ENCODE measurements at regions not wholly inside any gene's neighbourhood (a gene's known extent, or its start where the extent isn't known, plus 50 kb on each side); places are given as distances from the start of the nearest gene placed in this dataset.

DNA sequence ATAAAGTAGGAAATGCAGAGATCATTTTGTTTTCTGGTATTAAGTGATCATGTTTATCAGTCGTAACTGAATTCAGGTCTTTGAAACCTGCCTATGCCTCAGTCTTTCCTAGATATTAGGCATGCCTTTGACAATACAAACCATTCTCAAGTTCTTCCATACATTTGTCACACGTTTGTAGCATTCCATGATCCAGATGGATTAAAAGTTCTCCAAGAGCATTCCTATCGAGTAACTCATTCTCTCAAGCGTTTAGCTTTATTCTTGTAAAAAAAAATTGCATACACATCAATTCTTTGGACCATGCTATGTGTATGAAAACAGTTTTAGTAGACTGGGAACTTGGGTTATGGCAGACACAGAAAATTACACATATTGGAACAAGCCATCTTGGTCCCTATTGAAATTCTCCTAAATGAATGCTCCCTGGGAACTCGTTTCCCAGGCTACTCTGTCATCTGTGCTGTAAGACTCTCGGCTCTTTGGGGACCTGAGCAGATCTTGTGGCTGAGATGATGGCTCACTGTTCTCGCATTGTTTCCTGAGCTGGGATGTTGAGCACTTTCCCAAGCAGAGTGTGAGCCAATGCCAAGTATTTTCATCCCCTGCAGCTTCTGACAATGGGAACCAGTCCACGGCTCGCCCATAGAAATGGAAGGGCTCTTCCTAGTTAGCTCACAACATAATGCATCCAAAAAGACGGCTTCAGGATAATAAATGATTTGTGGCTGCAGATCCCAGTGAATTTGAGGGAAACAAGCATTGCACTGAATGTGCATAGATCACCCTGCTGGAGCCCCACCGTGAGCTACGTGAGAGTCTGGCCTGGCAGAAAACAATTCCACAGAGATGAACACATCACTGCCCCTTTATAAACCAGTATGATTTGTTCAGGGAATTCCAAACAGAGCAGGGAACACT is 230.2 kb downstream of the IRX1 start:
- Mint-ChIP-seq H3K27ac (no peak overlapping the region), H3K36me3 (no peaks in the 10 kb centered on the region), H3K4me3 (no peak overlapping the region), H3K27me3 (peaks cover 3% of the 10 kb centered on the region), H3K4me1 (no peaks in the 10 kb centered on the region), H3K9me3 (no peaks in the 10 kb centered on the region)
- DNase-seq: no peak

GRCh38 chr5:3827624-3828023 is 232.0 kb downstream of the IRX1 start:
- peaks cover 3% of the 10 kb centered on the region for H3K27me3 Mint-ChIP-seq
- H3K9me3 Mint-ChIP-seq: no peaks in the 10 kb centered on the region
- H3K36me3 Mint-ChIP-seq: no peaks in the 10 kb centered on the region
- DNase-seq: no peak
- no peak overlapping the region for H3K27ac Mint-ChIP-seq
- no peak overlapping the region for H3K4me3 Mint-ChIP-seq
- no peaks in the 10 kb centered on the region for H3K4me1 Mint-ChIP-seq

- Mint-ChIP-seq H3K27ac (no peak overlapping the region), H3K4me1 (no peaks in the 10 kb centered on the region), H3K4me3 (no peak overlapping the region), H3K9me3 (no peaks in the 10 kb centered on the region), H3K36me3 (no peaks in the 10 kb centered on the region), H3K27me3 (peaks cover 3% of the 10 kb centered on the region)
- DNase-seq: no peak
These were observed 233.1 kb downstream of the IRX1 start for GRCh38 chr5:3828761-3829160.

DNA sequence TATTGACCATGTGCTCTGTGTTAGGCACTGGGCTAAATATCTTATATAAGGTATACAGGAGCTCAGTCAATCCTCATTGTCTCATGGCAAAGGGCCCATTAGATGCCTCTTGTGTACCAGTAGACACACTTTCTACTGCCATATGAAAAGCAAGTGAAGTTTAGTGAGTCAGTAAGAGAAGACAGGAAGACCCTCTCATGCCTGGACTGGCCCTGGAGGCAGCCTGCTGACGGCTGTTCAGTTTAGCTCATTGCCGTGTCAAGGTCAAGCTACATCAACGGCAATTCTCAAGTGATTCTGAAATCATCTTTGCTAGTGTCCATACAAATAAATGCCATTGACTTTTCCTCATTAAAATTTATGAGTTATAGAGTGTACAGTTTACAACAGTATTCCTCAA is 237.9 kb downstream of the IRX1 start:
- no peak for DNase-seq
- Mint-ChIP-seq H3K4me1 (no peaks in the 10 kb centered on the region), H3K4me3 (no peak overlapping the region)

GRCh38 chr5:3835811-3836210 is 240.2 kb downstream of the IRX1 start:
- H3K4me1 Mint-ChIP-seq: no peaks in the 10 kb centered on the region

More for the DNA sequence above, 237.9 kb downstream of the IRX1 start:
- no peak overlapping the region for H3K27ac Mint-ChIP-seq
- H3K27me3 Mint-ChIP-seq: peaks cover 3% of the 10 kb centered on the region
- no peaks in the 10 kb centered on the region for H3K9me3 Mint-ChIP-seq
- no peaks in the 10 kb centered on the region for H3K36me3 Mint-ChIP-seq

GRCh38 chr5:3836528-3836927 is 240.9 kb downstream of the IRX1 start:
- DNase-seq: no peak
- no peaks in the 10 kb centered on the region for H3K27me3 Mint-ChIP-seq
- no peak overlapping the region for H3K27ac Mint-ChIP-seq
- no peak overlapping the region for H3K4me3 Mint-ChIP-seq
- H3K4me1 Mint-ChIP-seq: no peaks in the 10 kb centered on the region
- H3K9me3 Mint-ChIP-seq: no peaks in the 10 kb centered on the region
- no peaks in the 10 kb centered on the region for H3K36me3 Mint-ChIP-seq

More at GRCh38 chr5:3835811-3836210, 240.2 kb downstream of the IRX1 start:
- Mint-ChIP-seq H3K27me3 (no peaks in the 10 kb centered on the region), H3K4me3 (no peak overlapping the region), H3K27ac (no peak overlapping the region), H3K9me3 (no peaks in the 10 kb centered on the region), H3K36me3 (no peaks in the 10 kb centered on the region)
- no peak for DNase-seq

GRCh38 chr5:3837506-3837905 is 241.9 kb downstream of the IRX1 start:
- DNase-seq: no peak
- Mint-ChIP-seq H3K4me1 (no peaks in the 10 kb centered on the region), H3K27me3 (no peaks in the 10 kb centered on the region), H3K9me3 (no peaks in the 10 kb centered on the region), H3K36me3 (no peaks in the 10 kb centered on the region), H3K4me3 (no peak overlapping the region), H3K27ac (no peak overlapping the region)

- Mint-ChIP-seq H3K4me1 (no peaks in the 10 kb centered on the region), H3K27ac (no peak overlapping the region), H3K9me3 (no peaks in the 10 kb centered on the region), H3K4me3 (no peak overlapping the region), H3K27me3 (no peaks in the 10 kb centered on the region), H3K36me3 (no peaks in the 10 kb centered on the region)
- DNase-seq: no peak
These were observed 243.5 kb downstream of the IRX1 start for GRCh38 chr5:3839151-3839550.

DNA sequence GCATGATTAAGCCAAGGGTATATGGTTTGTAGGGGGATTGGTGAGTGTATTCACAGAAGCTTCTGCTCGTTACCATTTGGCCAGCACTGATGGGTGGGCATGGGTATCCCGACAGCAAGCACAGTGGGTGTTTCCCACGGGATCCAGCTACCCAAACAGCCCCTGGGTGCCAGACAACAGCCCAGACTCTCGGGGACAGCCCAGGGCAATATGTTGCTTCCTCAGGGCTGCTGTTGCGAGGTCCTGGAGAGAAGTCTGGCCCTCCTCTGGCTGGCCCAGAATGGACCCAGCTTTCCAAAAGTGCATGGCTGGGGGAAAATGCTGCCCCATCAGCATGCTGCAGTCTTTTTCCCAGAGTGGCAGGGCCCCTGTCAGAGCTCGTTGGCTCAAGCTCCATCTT is 247.0 kb downstream of the IRX1 start:
- no peaks in the 10 kb centered on the region for H3K9me3 Mint-ChIP-seq
- no peak overlapping the region for H3K27ac Mint-ChIP-seq
- no peaks in the 10 kb centered on the region for H3K36me3 Mint-ChIP-seq
- H3K4me1 Mint-ChIP-seq: no peaks in the 10 kb centered on the region
- H3K27me3 Mint-ChIP-seq: no peaks in the 10 kb centered on the region
- no peak overlapping the region for H3K4me3 Mint-ChIP-seq
- DNase-seq: no peak

- no peaks in the 10 kb centered on the region for H3K4me1 Mint-ChIP-seq
- H3K27me3 Mint-ChIP-seq: no peaks in the 10 kb centered on the region
- H3K4me3 Mint-ChIP-seq: no peak overlapping the region
- no peak for DNase-seq
- no peak overlapping the region for H3K27ac Mint-ChIP-seq
- H3K9me3 Mint-ChIP-seq: no peaks in the 10 kb centered on the region
- no peaks in the 10 kb centered on the region for H3K36me3 Mint-ChIP-seq
These were observed 248.1 kb downstream of the IRX1 start for GRCh38 chr5:3843706-3844105.

DNA sequence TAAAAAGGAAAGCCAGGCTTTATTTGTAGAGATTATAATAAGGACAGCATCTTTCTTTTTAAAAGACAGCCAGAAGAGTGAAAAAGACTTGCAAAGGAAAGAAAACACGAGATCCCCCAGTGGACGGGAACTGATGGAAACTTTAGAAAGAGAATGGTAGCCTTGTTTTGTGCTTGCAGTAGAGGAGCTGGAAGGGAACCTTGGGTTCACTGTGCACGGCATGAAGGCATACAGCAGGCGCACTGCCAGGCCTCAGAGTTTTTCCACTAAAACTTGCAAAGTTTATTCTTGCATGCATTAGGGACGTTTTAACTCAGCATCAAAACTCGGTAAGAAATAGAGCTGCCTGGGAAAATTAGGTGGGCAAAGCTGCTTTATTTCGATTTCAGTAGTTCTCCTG is 248.6 kb downstream of the IRX1 start:
- H3K4me1 Mint-ChIP-seq: no peaks in the 10 kb centered on the region
- H3K27me3 Mint-ChIP-seq: no peaks in the 10 kb centered on the region
- H3K4me3 Mint-ChIP-seq: no peak overlapping the region

GRCh38 chr5:3845230-3845629 is 249.6 kb downstream of the IRX1 start:
- no peak overlapping the region for H3K4me3 Mint-ChIP-seq
- no peaks in the 10 kb centered on the region for H3K27me3 Mint-ChIP-seq
- no peaks in the 10 kb centered on the region for H3K9me3 Mint-ChIP-seq
- H3K36me3 Mint-ChIP-seq: no peaks in the 10 kb centered on the region
- no peaks in the 10 kb centered on the region for H3K4me1 Mint-ChIP-seq
- H3K27ac Mint-ChIP-seq: no peak overlapping the region
- no peak for DNase-seq

More for the DNA sequence above, 248.6 kb downstream of the IRX1 start:
- Mint-ChIP-seq H3K27ac (no peak overlapping the region), H3K36me3 (no peaks in the 10 kb centered on the region), H3K9me3 (no peaks in the 10 kb centered on the region)
- no peak for DNase-seq

GRCh38 chr5:3852161-3852916 is 256.7 kb downstream of the IRX1 start:
- Mint-ChIP-seq H3K4me1 (no peaks in the 10 kb centered on the region), H3K27ac (no peak overlapping the region), H3K36me3 (no peaks in the 10 kb centered on the region), H3K4me3 (no peak overlapping the region), H3K9me3 (no peaks in the 10 kb centered on the region), H3K27me3 (no peaks in the 10 kb centered on the region)
- no peak for DNase-seq

GRCh38 chr5:3853362-3853761 is 257.7 kb downstream of the IRX1 start:
- H3K4me1 Mint-ChIP-seq: no peaks in the 10 kb centered on the region
- H3K4me3 Mint-ChIP-seq: no peak overlapping the region

GRCh38 chr5:3854188-3854821 is 258.7 kb downstream of the IRX1 start:
- H3K4me1 Mint-ChIP-seq: no peaks in the 10 kb centered on the region
- no peaks in the 10 kb centered on the region for H3K36me3 Mint-ChIP-seq
- no peak overlapping the region for H3K27ac Mint-ChIP-seq
- H3K4me3 Mint-ChIP-seq: no peak overlapping the region
- DNase-seq: no peak
- no peaks in the 10 kb centered on the region for H3K9me3 Mint-ChIP-seq
- H3K27me3 Mint-ChIP-seq: no peaks in the 10 kb centered on the region

More at GRCh38 chr5:3853362-3853761, 257.7 kb downstream of the IRX1 start:
- no peaks in the 10 kb centered on the region for H3K36me3 Mint-ChIP-seq
- no peak for DNase-seq
- no peak overlapping the region for H3K27ac Mint-ChIP-seq
- H3K27me3 Mint-ChIP-seq: no peaks in the 10 kb centered on the region
- no peaks in the 10 kb centered on the region for H3K9me3 Mint-ChIP-seq
